GM23338 (cell line): ENCODE measurements at regions not wholly inside any gene's neighbourhood (a gene's known extent, or its start where the extent isn't known, plus 50 kb on each side); places are given as distances from the start of the nearest gene placed in this dataset.

Source experiments
- CTCF ChIP-seq, 2 experiments: fragments of 200-600 bp in 1 of 2; sonication (generic) in 1 of 2; conservative IDR thresholded peaks; 2 replicates each; pipeline versions ENCODE4 v1.5.1 to v1.6.1; 2016 to 2017; ENCODE audit warnings: antibody characterized with exemption in 2 of 2, low read depth in 2 of 2, mild to moderate bottlenecking in 2 of 2, moderate library complexity in 1 of 2
- EZH2 ChIP-seq: fragments of 200-600 bp; sonication (generic); IDR thresholded peaks from one replicate; pipeline ENCODE4 v1.8.0; 2017; ENCODE audit warnings: antibody characterized with exemption, mild to moderate bottlenecking, low read depth; ENCODE audit not compliant: unreplicated experiment
- EZH2phosphoT487 ChIP-seq: fragments of 200-600 bp; sonication (generic); IDR thresholded peaks from one replicate; pipeline ENCODE4 v1.8.1; 2018; ENCODE audit warnings: antibody characterized with exemption; ENCODE audit not compliant: unreplicated experiment
- JUNB ChIP-seq: IDR thresholded peaks from one replicate; pipeline ENCODE4 v1.6.1; 2016; ENCODE audit warnings: antibody characterized with exemption; ENCODE audit not compliant: unreplicated experiment
- NANOG ChIP-seq: IDR thresholded peaks from 2 replicates; pipeline ENCODE4 v1.6.1; 2016; ENCODE audit warnings: antibody characterized with exemption, borderline replicate concordance
- POLR2AphosphoS5 ChIP-seq: IDR thresholded peaks from 2 replicates; pipeline ENCODE4 v1.6.1; 2016; ENCODE audit warnings: antibody characterized with exemption, low read depth
- ZNF114 ChIP-seq: fragments of 250-450 bp; sonication (Bioruptor Pico); IDR thresholded peaks from 2 replicates; pipeline ENCODE4 v1.5.0; 2020; ENCODE audit warnings: mild to moderate bottlenecking, moderate library complexity
- TF ChIP-seq, protein P1 (sequence below): IDR thresholded peaks from one replicate; pipeline ENCODE4 v1.6.1; 2018; ENCODE audit warnings: antibody characterized with exemption; ENCODE audit not compliant: unreplicated experiment
- TF ChIP-seq, protein P2 (sequence below): IDR thresholded peaks from 2 replicates; pipeline ENCODE4 v1.6.1; 2016; ENCODE audit warnings: antibody characterized with exemption

GRCh38 chr1:60535713-60536112, 462.1 kb upstream of the C1orf87 start:
- no peak for TF ChIP-seq CTCF (conservative IDR thresholded peaks at IDR 0.05; ENCODE audit: low read depth in 2 of 2)
- no peak for TF ChIP-seq EZH2
- TF ChIP-seq JUNB, result no peak
- no peak for TF ChIP-seq NANOG
- TF ChIP-seq POLR2AphosphoS5, result no peak
- no peak for TF ChIP-seq ZNF114 (CRISPR knock-in tag)
- no peak for TF ChIP-seq EZH2phosphoT487
- TF ChIP-seq, protein P1, sequence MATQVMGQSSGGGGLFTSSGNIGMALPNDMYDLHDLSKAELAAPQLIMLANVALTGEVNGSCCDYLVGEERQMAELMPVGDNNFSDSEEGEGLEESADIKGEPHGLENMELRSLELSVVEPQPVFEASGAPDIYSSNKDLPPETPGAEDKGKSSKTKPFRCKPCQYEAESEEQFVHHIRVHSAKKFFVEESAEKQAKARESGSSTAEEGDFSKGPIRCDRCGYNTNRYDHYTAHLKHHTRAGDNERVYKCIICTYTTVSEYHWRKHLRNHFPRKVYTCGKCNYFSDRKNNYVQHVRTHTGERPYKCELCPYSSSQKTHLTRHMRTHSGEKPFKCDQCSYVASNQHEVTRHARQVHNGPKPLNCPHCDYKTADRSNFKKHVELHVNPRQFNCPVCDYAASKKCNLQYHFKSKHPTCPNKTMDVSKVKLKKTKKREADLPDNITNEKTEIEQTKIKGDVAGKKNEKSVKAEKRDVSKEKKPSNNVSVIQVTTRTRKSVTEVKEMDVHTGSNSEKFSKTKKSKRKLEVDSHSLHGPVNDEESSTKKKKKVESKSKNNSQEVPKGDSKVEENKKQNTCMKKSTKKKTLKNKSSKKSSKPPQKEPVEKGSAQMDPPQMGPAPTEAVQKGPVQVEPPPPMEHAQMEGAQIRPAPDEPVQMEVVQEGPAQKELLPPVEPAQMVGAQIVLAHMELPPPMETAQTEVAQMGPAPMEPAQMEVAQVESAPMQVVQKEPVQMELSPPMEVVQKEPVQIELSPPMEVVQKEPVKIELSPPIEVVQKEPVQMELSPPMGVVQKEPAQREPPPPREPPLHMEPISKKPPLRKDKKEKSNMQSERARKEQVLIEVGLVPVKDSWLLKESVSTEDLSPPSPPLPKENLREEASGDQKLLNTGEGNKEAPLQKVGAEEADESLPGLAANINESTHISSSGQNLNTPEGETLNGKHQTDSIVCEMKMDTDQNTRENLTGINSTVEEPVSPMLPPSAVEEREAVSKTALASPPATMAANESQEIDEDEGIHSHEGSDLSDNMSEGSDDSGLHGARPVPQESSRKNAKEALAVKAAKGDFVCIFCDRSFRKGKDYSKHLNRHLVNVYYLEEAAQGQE, result no peak
- TF ChIP-seq, protein P2, sequence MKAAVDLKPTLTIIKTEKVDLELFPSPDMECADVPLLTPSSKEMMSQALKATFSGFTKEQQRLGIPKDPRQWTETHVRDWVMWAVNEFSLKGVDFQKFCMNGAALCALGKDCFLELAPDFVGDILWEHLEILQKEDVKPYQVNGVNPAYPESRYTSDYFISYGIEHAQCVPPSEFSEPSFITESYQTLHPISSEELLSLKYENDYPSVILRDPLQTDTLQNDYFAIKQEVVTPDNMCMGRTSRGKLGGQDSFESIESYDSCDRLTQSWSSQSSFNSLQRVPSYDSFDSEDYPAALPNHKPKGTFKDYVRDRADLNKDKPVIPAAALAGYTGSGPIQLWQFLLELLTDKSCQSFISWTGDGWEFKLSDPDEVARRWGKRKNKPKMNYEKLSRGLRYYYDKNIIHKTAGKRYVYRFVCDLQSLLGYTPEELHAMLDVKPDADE, result no peak
